Fibroblast of lung (primary cell): ENCODE measurements at regions not wholly inside any gene's neighbourhood (a gene's known extent, or its start where the extent isn't known, plus 50 kb on each side); places are given as distances from the start of the nearest gene placed in this dataset.

ENCODE experiments used
- EZH2 ChIP-seq: IDR thresholded peaks from 2 replicates; pipeline ENCODE4 v1.5.1; 2012; ENCODE audit warnings: low read length, control low read depth, mild to moderate bottlenecking; ENCODE audit errors: missing control alignments
- TF ChIP-seq, protein P1 (sequence below), 2 donors: IDR thresholded peaks in 1 of 2; conservative IDR thresholded peaks in 1 of 2; 1 replicate in 1 of 2; 2 replicates in 1 of 2; pipeline ENCODE4 v1.5.1; 2011 to 2012; ENCODE audit warnings: low read length in 2 of 2, control low read depth in 1 of 2, inconsistent platforms in 1 of 2, low read depth in 1 of 2, mild to moderate bottlenecking in 1 of 2

DNA sequence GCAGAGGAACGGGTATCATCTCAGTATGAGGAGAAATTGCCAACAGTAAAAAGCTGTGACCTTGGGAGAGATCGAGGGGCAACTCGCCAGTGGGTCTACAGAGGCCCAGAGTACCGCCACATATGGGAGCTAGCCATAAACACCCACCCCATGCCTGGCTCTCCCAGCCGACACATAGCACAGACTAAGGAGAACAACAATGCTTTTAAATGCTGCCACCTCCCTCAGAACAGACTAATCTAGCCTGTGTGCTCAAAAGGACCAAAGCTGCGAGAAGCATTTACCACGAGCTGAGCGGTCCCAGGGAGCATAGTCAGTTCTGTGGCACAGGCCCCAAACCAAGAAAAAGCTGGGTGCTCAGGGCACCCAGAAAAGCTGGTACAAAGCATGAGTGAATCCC is 73.3 kb downstream of the LSM5 start:
- TF ChIP-seq, protein P1, sequence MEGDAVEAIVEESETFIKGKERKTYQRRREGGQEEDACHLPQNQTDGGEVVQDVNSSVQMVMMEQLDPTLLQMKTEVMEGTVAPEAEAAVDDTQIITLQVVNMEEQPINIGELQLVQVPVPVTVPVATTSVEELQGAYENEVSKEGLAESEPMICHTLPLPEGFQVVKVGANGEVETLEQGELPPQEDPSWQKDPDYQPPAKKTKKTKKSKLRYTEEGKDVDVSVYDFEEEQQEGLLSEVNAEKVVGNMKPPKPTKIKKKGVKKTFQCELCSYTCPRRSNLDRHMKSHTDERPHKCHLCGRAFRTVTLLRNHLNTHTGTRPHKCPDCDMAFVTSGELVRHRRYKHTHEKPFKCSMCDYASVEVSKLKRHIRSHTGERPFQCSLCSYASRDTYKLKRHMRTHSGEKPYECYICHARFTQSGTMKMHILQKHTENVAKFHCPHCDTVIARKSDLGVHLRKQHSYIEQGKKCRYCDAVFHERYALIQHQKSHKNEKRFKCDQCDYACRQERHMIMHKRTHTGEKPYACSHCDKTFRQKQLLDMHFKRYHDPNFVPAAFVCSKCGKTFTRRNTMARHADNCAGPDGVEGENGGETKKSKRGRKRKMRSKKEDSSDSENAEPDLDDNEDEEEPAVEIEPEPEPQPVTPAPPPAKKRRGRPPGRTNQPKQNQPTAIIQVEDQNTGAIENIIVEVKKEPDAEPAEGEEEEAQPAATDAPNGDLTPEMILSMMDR (conservative IDR thresholded peaks at IDR 0.05 in 1 of 2, IDR thresholded peaks at IDR 0.05 in 1 of 2; ENCODE audit: low read depth in 1 of 2, low read length in 2 of 2) = no peak
- no peak for TF ChIP-seq EZH2
